HL-60 (cell line): ENCODE measurements at regions not wholly inside any gene's neighbourhood (a gene's known extent, or its start where the extent isn't known, plus 50 kb on each side); places are given as distances from the start of the nearest gene placed in this dataset.

Experiments used
- TF ChIP-seq, protein P1 (sequence below): IDR thresholded peaks from 2 replicates; pipeline ENCODE4 v1.6.1; 2012; ENCODE audit warnings: low read depth; ENCODE audit not compliant: insufficient replicate concordance
- TF ChIP-seq, protein P2 (sequence below): IDR thresholded peaks from one replicate; pipeline ENCODE4 v1.5.1; 2011; ENCODE audit warnings: low read length, control low read depth, inconsistent platforms; ENCODE audit not compliant: insufficient read depth

DNA sequence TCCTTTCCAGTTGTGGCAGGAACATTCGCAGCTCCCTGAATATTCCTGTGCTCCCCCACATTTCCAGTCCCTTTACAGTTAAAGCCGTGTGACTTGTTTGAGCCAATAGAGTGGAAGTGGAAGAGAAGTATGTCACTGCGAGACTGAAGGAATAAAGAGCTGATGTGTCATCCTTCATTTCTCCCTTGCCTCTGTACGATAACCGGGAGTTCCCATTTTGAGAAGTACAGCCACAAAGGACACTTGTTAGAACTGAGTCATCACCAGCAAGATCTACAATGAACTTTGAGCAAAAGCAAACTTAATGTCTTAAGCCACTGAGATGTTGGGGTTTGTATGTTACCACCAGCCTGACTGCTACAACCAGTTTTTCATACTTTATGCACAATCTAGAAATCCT lies 92.3 kb downstream of the SPRY1 start:
- TF ChIP-seq, protein P1, sequence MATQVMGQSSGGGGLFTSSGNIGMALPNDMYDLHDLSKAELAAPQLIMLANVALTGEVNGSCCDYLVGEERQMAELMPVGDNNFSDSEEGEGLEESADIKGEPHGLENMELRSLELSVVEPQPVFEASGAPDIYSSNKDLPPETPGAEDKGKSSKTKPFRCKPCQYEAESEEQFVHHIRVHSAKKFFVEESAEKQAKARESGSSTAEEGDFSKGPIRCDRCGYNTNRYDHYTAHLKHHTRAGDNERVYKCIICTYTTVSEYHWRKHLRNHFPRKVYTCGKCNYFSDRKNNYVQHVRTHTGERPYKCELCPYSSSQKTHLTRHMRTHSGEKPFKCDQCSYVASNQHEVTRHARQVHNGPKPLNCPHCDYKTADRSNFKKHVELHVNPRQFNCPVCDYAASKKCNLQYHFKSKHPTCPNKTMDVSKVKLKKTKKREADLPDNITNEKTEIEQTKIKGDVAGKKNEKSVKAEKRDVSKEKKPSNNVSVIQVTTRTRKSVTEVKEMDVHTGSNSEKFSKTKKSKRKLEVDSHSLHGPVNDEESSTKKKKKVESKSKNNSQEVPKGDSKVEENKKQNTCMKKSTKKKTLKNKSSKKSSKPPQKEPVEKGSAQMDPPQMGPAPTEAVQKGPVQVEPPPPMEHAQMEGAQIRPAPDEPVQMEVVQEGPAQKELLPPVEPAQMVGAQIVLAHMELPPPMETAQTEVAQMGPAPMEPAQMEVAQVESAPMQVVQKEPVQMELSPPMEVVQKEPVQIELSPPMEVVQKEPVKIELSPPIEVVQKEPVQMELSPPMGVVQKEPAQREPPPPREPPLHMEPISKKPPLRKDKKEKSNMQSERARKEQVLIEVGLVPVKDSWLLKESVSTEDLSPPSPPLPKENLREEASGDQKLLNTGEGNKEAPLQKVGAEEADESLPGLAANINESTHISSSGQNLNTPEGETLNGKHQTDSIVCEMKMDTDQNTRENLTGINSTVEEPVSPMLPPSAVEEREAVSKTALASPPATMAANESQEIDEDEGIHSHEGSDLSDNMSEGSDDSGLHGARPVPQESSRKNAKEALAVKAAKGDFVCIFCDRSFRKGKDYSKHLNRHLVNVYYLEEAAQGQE: no peak
- TF ChIP-seq, protein P2, sequence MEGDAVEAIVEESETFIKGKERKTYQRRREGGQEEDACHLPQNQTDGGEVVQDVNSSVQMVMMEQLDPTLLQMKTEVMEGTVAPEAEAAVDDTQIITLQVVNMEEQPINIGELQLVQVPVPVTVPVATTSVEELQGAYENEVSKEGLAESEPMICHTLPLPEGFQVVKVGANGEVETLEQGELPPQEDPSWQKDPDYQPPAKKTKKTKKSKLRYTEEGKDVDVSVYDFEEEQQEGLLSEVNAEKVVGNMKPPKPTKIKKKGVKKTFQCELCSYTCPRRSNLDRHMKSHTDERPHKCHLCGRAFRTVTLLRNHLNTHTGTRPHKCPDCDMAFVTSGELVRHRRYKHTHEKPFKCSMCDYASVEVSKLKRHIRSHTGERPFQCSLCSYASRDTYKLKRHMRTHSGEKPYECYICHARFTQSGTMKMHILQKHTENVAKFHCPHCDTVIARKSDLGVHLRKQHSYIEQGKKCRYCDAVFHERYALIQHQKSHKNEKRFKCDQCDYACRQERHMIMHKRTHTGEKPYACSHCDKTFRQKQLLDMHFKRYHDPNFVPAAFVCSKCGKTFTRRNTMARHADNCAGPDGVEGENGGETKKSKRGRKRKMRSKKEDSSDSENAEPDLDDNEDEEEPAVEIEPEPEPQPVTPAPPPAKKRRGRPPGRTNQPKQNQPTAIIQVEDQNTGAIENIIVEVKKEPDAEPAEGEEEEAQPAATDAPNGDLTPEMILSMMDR: no peak
